Omental fat pad (tissue), 3 donors: ENCODE measurements at regions not wholly inside any gene's neighbourhood (a gene's known extent, or its start where the extent isn't known, plus 50 kb on each side); places are given as distances from the start of the nearest gene placed in this dataset.

ENCODE experiments used
- ATAC-seq: fragments of 150-250 bp; one replicate; pipeline ENCODE4 v1.9.1; 2016; ENCODE audit warnings: mild to moderate bottlenecking, moderate library complexity; ENCODE audit not compliant: low FRiP score
- DNase-seq: peaks from one replicate; pipeline ENCODE4 v3.0.0-alpha.2; 2019; ENCODE audit warnings: low spot score
- TF ChIP-seq, protein P1 (sequence below), 3 donors: fragments of 450-650 bp; IDR thresholded peaks; one replicate each; pipeline ENCODE4 v1.5.1; 2016 to 2017; ENCODE audit warnings: antibody characterized with exemption in 3 of 3, mild to moderate bottlenecking in 3 of 3, moderate library complexity in 2 of 3

DNA sequence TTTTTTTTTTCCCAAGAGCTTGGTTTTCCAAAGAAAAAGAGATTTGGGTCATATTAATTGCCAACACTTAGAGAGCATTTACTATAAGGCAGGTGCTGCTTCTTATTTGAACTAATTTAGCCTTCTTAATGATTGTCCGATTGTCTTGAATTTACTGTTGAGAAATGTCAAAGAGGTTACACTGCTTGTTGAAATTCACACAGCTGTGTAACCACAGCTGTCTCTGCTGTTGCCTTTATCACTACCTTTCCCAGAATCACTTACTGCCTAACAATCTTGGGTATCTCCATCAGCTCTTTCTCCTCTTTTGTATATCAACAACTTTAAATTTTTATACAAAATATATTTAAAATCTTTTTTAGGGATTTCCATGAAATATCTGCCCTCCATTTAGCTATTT, 115.6 kb downstream of the UCHL5 start:
- TF ChIP-seq, protein P1, sequence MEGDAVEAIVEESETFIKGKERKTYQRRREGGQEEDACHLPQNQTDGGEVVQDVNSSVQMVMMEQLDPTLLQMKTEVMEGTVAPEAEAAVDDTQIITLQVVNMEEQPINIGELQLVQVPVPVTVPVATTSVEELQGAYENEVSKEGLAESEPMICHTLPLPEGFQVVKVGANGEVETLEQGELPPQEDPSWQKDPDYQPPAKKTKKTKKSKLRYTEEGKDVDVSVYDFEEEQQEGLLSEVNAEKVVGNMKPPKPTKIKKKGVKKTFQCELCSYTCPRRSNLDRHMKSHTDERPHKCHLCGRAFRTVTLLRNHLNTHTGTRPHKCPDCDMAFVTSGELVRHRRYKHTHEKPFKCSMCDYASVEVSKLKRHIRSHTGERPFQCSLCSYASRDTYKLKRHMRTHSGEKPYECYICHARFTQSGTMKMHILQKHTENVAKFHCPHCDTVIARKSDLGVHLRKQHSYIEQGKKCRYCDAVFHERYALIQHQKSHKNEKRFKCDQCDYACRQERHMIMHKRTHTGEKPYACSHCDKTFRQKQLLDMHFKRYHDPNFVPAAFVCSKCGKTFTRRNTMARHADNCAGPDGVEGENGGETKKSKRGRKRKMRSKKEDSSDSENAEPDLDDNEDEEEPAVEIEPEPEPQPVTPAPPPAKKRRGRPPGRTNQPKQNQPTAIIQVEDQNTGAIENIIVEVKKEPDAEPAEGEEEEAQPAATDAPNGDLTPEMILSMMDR (IDR thresholded peaks at IDR 0.05), result no peak
- no peak for DNase-seq
- ATAC-seq, result no peak

DNA sequence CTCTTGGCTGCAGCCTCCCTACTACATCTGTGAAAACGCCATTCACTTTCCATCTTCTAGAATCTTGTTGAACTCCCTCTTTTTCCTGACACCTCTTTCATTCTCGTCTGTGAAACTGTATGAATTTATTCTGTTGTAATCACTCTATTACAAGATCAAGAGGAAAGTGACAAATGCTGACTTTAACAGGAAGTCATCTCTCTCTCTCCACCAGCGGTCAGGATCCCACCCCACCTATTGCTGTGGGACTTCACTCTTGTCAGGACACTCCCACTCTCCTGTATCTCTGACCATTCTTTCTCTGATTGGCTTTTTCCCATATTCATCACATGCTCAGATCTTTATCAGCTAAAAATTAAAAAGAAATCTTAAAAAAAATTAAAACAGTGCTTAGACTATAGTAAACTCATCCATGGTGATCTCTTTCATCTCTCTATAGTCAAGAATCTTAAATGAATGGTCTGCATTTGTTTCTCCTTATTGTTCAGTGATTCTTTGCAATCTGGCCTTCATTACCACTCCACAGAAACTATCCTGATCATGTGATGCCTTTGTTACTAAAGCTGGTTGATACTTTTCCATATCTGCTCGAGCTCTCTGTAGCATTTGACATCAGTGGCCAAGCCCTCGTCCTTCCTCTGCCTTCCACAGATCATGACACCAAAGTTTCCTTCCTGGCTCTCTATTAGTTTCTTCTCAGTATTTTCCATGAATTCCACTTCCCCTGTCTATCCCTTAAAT, 113.6 kb downstream of the UCHL5 start:
- no peak for DNase-seq
- TF ChIP-seq, protein P1 (IDR thresholded peaks at IDR 0.05), result no peak
- ATAC-seq, result no peak

DNA sequence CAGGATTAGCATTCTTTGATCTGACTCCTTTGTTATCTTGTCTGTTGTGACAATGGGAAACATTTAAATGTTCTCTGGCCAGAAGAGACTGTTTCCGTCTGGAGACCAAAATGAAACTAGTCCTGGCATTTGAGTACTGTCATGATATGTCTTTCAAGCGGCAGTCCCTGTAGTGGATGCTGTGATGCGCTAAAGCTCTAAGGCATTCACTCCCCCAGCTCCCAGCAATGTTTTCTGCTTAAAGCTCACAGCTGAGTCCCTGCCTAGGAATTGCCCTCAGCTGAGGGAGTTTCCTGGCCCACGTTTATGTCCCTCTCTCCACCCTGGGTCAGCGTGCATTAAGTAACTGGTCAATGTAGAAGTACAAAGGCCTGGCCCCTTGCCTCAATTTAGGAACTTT, 109.4 kb downstream of the UCHL5 start:
- no peak for ATAC-seq
- no peak for DNase-seq
- TF ChIP-seq, protein P1 (IDR thresholded peaks at IDR 0.05), result no peak

DNA sequence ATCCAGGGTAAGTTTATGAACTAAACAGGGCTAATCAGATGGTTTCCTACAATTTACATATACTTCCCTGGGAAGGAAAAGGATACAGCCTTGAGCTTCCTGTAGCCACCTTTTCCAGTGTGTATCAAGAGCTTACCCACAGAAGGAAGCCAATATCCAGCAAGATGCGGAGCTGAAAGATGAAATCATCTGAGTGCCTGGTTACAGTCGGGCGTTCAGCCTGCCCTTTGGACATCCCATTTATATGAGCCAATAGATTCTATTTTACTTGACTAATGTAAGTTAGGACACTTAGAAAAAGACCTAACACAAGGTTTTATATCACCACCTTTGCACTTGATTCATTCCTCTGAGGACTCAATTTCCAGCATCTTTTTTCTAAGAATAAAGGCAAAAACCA, 108.2 kb downstream of the UCHL5 start:
- TF ChIP-seq, protein P1 (IDR thresholded peaks at IDR 0.05), result no peak
- ATAC-seq, result no peak
- DNase-seq, result no peak

DNA sequence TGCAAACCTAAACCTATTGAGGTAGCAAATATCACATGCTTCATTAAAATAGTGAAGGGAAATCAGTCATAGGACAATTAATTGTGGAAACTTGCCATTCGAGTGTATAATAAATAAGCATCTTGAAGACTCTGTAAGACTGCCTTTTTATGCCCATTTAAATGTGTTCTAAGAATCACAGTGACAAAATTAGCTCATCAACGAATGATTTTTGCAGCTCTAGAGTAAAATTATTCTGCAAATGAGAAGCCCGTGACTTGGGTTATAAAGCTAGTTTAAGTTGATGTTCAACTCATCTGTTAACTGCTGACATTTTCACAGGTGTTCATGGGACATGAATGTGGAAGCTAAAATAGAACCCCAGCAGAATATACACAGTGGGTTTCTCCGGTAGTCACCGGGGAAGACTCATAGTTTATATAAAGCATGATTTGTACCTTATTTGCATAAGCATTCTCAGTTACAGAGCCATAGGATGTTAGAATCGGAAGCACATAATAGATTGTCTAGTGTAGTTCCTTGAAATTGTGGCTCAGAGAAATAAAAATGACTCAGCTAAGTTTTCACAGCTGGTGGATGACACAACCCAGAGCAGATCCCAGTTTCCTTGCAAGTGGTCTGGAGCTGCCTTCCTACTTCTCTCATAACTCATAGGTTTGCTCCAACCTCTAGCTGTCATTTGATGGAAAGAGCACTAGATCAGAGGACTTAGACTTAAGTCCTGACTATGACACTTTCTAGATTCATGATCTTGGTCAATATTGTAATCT, 107.3 kb downstream of the UCHL5 start:
- DNase-seq (no peak), ATAC-seq (peak; percentile 66)
- TF ChIP-seq, protein P1 (IDR thresholded peaks at IDR 0.05), result no peak

DNA sequence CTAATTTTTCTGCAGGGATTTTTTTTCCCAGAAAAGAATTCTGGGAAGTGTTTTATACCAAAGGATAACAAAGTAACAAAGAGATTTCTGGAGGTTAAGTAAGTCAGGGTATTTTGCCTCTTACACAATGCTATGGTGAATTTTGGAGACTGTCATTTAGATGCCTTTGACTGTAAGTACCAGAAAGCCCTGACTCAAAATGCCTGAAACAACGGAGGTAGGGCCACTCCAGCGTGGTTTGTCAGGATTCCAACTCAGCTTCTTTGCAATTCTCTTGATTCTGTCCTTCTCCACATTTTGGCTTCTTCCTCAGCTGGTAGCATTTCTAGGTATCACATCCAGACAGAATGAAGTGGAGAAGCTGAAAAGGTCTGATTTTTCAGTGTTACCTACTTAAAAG, 106.5 kb downstream of the UCHL5 start:
- DNase-seq, result no peak
- TF ChIP-seq, protein P1 (IDR thresholded peaks at IDR 0.05), result no peak
- ATAC-seq, result no peak
